PC-9 (cell line): ENCODE measurements at regions not wholly inside any gene's neighbourhood (a gene's known extent, or its start where the extent isn't known, plus 50 kb on each side); places are given as distances from the start of the nearest gene placed in this dataset.

Experiments used
- EZH2 ChIP-seq: fragments of 200-600 bp; sonication (generic); IDR thresholded peaks from 2 replicates; pipeline ENCODE4 v1.8.0; 2017; ENCODE audit warnings: antibody characterized with exemption, low read depth
- TF ChIP-seq, protein P1 (sequence below): fragments of 200-600 bp; sonication (generic); conservative IDR thresholded peaks from 2 replicates; pipeline ENCODE4 v1.6.1; 2017; ENCODE audit warnings: mixed run types, antibody characterized with exemption, mild to moderate bottlenecking, moderate library complexity

DNA sequence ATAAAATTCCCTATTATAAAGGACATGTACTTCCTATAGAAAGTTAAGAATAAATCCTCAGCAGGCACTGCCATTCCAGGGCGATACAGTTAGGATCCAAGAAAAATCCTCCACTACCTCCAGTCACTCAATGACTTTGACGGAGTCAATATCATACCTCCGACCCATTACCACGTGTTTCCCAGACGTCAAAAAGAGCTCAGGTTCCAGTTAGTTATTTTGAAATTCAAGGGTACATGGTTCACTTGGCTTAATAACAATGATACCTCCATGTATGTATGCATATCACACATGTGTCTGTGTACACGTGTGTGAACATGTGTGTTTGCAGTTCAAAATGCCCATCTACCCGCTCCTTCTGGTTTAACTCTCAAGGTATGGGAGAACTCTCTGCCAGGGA is 189.2 kb downstream of the SHANK2 start:
- TF ChIP-seq, protein P1, sequence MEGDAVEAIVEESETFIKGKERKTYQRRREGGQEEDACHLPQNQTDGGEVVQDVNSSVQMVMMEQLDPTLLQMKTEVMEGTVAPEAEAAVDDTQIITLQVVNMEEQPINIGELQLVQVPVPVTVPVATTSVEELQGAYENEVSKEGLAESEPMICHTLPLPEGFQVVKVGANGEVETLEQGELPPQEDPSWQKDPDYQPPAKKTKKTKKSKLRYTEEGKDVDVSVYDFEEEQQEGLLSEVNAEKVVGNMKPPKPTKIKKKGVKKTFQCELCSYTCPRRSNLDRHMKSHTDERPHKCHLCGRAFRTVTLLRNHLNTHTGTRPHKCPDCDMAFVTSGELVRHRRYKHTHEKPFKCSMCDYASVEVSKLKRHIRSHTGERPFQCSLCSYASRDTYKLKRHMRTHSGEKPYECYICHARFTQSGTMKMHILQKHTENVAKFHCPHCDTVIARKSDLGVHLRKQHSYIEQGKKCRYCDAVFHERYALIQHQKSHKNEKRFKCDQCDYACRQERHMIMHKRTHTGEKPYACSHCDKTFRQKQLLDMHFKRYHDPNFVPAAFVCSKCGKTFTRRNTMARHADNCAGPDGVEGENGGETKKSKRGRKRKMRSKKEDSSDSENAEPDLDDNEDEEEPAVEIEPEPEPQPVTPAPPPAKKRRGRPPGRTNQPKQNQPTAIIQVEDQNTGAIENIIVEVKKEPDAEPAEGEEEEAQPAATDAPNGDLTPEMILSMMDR: no peak
- no peak for TF ChIP-seq EZH2
